GM12892 (cell line): ENCODE measurements at regions not wholly inside any gene's neighbourhood (a gene's known extent, or its start where the extent isn't known, plus 50 kb on each side); places are given as distances from the start of the nearest gene placed in this dataset.

Experiments used
- DNase-seq: peaks from one replicate; pipeline ENCODE4 v3.0.0; 2011; ENCODE audit not compliant: insufficient read length
- FAIRE-seq: peaks from 2 replicates; lab custom pipeline; 2011; peaks lifted over from hg19 to GRCh38; lab: Jason Lieb, UNC
- POLR2A ChIP-seq: IDR thresholded peaks from 2 replicates; pipeline ENCODE4 v1.6.1; 2011; ENCODE audit warnings: low read depth, low read length, control low read depth
- POLR2AphosphoS5 ChIP-seq: IDR thresholded peaks from 2 replicates; pipeline ENCODE4 v1.6.1; 2011; ENCODE audit warnings: low read depth, low read length, control low read depth
- TAF1 ChIP-seq: IDR thresholded peaks from 2 replicates; pipeline ENCODE4 v1.6.1; 2011; ENCODE audit warnings: low read depth, mild to moderate bottlenecking, control low read depth, low read length, borderline replicate concordance

GRCh38 chr5:38046103-38046502 lies 206.3 kb upstream of the GDNF start:
- TF ChIP-seq TAF1 (no peak), POLR2A (no peak), POLR2AphosphoS5 (no peak)
- DNase-seq (no peak), FAIRE-seq (no peak)

- no peak for FAIRE-seq
- DNase-seq = no peak
- no peak for TF ChIP-seq POLR2A
- TF ChIP-seq TAF1 = no peak
- TF ChIP-seq POLR2AphosphoS5 = no peak
These were observed 205.6 kb upstream of the GDNF start for GRCh38 chr5:38045446-38045845.

DNA sequence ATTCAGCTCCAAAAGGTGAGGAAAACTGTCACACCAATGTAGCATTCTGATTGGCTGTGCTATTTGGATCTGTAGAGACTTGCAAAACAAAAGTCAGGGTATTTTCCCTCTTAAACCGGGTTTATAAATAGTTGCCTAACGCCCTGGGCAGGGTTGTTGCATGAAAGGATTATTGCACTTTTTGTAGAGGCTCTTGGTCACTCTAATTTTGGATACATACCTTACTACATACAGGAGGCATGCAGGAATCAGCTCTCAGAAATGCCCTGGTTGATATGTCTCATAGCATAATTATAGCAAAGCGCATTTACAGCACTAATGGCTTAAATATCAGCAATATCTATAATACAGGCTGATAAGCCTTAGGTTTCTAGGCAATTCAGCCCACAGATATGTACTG lies 200.0 kb upstream of the GDNF start:
- no peak for FAIRE-seq
- no peak for TF ChIP-seq POLR2A
- TF ChIP-seq POLR2AphosphoS5 = no peak
- no peak for TF ChIP-seq TAF1

DNA sequence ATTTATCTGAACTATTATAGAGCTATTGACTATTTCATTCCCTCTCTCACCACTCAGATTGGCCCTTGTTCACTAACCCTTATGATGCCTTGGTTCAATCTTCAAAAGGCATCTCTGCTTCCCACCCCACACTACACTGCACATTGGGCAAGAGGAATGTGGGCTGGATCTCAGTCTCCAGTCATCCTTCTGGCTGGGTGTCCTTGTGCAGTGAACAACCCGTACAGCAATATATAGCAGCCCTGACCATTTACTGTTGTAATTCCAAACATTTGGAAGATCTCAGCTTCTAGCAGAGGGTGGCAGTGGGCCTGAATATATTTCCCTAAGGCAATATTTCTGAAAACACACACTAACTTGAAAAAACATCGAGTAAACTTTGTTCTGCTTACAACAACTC lies 199.2 kb upstream of the GDNF start:
- no peak for FAIRE-seq
- no peak for DNase-seq
- TF ChIP-seq TAF1 = no peak
- no peak for TF ChIP-seq POLR2AphosphoS5
- no peak for TF ChIP-seq POLR2A

More for the DNA sequence above, 200.0 kb upstream of the GDNF start:
- no peak for DNase-seq

DNA sequence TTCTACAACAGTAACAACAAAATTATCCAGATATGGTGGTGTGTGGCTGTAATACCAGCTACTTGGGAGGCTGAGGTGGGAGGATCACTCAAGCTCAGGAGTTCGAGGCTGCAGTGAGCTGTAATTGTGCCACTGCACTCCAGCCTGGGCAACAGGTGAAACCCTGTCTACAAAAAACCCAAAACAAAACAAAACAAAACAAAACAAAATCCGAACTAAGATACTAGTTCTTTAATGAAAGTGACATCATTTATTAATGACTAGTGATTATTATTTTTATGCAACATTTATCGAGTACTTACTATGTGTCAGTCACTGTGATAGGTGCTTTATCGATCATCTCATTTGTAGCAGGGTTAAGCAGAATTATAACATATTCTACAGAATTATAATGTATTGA lies 196.9 kb upstream of the GDNF start:
- TF ChIP-seq POLR2AphosphoS5 = no peak
- TF ChIP-seq TAF1 = no peak
- TF ChIP-seq POLR2A = no peak
- no peak for DNase-seq
- FAIRE-seq = no peak

- TF ChIP-seq TAF1 = no peak
- TF ChIP-seq POLR2A = no peak
- TF ChIP-seq POLR2AphosphoS5 = no peak
- no peak for FAIRE-seq
- no peak for DNase-seq
These were observed 192.3 kb upstream of the GDNF start for GRCh38 chr5:38032149-38032548.

- FAIRE-seq (no peak), DNase-seq (no peak)
- TF ChIP-seq POLR2A (no peak), TAF1 (no peak), POLR2AphosphoS5 (no peak)
These were observed 191.5 kb upstream of the GDNF start for GRCh38 chr5:38031304-38031703.

DNA sequence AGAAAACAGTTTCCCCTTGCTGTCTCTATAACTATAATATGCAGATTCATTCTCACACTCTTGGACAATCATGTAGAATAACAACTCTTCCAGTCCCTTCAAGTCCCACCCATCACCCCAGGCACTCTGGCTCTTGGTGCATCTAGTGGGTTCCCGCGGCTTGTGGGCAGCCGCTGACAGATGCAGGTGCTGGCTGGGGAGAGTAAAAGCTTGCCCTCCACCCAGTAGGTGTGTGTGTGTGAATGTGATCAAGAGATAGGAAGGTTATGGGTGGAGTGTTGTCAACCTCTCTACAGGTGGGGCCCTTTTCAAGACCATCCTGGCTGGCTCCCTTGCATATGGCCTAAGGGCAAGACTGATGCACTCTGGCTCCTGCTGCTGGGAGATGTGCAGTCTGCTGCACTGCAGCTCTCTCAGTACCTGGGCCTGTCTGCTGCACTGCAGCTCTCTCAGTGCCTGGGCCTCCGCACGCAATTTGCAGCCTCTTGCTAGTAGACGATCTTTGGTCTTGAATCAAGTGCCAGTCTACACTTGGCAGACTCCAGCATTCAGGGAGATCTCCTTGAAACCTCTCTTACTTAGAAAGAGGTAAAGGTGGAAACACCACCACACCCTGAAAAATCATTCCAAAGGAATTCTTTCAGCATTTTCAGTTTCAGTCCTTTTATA lies 189.7 kb upstream of the GDNF start:
- no peak for DNase-seq
- TF ChIP-seq TAF1 = no peak
- no peak for TF ChIP-seq POLR2AphosphoS5
- TF ChIP-seq POLR2A = no peak
- no peak for FAIRE-seq

DNA sequence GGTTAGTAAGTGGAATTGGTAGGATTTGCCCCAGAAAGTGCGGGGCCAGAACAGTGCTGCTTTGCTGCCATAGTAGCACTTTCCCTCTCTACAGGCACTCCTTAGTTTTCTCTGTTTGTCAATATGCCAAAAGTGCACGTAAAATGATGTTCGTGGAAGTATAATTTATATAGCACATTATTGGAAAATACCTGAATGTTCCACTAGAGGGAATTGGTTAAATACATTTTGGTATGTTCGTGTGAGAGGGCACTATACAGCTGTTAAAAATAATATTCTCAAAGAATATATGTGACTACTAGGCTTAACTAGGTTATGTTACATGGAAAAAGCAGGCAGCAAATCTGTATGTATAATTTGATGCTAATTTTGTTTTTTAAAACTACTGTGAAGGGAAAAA lies 184.0 kb upstream of the GDNF start:
- DNase-seq = no peak
- TF ChIP-seq TAF1 (no peak), POLR2A (no peak), POLR2AphosphoS5 (no peak)
- no peak for FAIRE-seq

DNA sequence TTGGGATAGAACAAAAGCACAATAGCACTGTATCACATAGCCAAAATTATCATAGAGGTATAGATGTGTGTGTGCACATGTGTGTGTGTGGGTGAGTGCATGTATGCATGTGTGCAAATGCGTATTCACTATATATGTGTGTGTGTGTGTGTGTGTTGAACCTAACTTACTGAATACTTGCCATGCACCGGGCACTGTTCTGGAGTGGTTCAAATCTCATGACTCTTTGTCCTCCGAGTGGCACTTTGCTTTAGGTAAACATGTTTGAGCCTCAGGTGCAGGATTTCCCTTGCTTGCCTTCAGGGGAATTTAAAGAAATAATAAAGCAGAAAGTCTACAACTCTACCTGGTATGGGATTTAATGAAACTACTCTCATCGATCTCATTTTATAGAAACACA lies 183.5 kb upstream of the GDNF start:
- FAIRE-seq (no peak), DNase-seq (no peak)
- TF ChIP-seq TAF1 (no peak), POLR2A (no peak), POLR2AphosphoS5 (no peak)

GRCh38 chr5:38022631-38023030 lies 182.8 kb upstream of the GDNF start:
- FAIRE-seq = no peak
- TF ChIP-seq POLR2A (no peak), TAF1 (no peak), POLR2AphosphoS5 (no peak)
- DNase-seq = no peak

DNA sequence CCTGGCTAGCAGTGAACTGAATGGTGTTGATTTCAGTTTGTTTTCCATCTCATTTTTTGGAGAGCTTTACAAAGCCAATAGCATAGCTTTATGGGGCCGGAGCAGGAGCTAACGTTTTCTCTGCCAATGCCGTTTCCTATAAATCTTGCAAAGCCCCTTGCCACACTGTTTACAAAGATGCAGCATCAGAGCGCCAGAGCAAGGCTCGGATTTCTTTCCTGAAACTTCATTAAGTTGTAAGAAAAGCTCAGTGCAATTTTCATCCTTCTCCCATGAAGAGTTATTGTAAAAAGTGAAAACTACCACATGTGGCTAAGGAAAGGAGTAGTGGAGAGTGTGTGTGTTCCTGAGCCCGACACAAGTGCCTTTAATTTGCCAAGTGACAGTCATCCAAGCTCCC lies 178.2 kb upstream of the GDNF start:
- DNase-seq (no peak), FAIRE-seq (no peak)
- TF ChIP-seq POLR2A = no peak
- no peak for TF ChIP-seq TAF1
- no peak for TF ChIP-seq POLR2AphosphoS5
